Left renal cortex interstitium (tissue), 4 donors: ENCODE measurements at regions not wholly inside any gene's neighbourhood (a gene's known extent, or its start where the extent isn't known, plus 50 kb on each side); places are given as distances from the start of the nearest gene placed in this dataset.
"Not testable (repeated sequence)": the region's sequence is repeated elsewhere in the genome, so short reads cannot be mapped to it uniquely, and the experiment has no call there.

Experiments used
- DNase-seq, 4 donors: peaks; one replicate each; pipeline ENCODE4 v3.0.0-alpha.2; 2013; ENCODE audit warnings: low read depth in 4 of 4, low spot score in 2 of 4, missing footprints in 1 of 4

DNA sequence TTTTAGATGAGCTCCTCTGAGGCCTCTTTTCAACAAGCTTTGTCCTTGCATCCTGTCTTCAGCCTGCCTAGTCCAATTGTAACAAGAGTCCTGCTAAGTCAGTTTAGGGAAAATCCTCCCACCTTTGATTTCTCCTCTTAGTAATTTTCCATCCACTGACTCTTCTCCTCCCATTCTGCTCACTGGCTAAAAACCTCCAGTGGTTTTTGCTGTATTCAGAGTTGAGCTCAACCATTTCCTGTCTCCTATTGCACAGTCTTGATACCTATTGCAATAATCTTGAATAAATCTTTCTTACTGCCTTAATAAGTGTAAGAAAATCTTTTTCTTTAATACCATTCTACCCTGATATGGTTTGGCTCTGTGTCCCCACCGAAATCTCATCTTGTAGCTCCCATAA, 117.8 kb upstream of the ENPP6 start:
- DNase-seq: no peak

DNA sequence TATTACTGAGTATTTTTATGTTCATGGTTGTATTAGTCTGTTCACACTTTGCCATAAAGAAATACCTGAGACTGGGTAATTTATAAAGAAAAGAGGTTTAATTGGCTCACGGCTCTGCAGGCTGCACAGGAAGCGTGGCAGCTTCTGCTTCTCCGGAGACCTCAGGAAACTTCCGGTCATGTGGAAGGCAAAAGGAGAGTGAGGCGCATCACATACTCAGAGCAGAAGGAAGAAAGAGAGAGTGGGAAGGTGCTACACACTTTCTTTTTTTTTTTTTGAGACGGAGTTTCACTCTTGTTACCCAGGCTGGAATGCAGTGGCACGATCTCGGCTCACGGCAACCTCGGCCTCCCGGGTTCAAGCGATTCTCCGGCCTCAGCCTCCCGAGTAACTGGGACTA, 115.8 kb upstream of the ENPP6 start:
- not testable (repeated sequence) for DNase-seq

DNA sequence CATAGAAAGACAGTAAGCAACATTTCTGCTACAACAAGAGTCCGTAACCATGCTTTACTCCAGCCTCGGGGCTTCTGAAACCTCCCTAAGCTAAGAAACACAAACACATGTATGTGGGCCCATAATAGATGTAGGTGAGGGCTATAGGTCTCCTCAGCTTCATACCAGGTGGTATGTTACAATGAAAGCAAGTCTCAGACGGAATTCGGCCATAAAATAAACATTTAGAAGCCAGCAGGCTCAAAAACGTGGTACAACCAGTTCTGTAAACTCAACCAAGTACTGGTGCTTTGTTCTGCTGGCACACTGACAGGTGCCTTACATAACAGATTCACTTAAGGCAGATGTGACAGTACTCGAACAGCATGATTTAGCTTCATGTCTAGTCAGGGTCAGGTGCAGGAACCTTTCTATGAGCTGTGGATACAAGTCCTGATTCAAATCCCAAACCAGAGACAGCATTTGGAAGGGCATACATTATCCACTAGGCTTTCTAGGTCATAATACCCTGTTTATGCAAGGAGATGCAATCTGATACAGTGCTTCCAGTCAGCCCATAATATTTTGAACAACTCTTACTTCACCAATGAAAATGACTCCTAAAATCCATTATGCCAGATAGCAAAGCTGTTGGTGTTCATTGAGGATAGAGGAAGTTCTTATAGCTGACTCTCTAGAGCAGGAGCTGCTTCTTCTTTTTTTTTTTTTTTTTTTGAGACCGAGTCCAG, 113.8 kb upstream of the ENPP6 start:
- no peak for DNase-seq

DNA sequence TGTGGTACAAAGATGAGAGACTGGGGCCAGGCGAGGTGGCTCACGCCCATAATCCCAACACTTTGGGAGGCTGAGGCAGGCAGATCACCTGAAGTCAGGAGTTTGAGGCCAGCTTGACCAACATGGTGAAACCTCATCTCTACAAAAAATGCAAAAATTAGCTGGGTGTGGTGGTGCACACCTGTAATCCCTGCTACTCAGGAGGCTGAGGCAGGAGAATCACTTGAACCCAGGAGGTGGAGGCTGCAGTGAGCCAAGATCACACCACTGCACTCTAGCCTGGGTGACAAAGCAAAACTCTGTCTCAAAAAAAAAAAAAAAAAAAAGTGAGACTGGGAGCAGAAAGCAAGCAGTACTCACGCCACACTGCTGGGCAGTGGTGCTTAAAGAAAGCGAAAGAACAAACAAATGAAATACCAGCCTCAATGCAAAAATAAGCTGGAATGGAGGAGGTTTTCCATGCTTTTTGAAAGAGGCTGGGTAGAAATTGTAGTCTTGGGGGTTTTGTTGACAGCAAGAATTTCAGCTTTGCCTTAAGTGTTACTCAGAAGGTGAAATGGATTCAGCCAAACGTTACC, 112.9 kb upstream of the ENPP6 start:
- not testable (repeated sequence) for DNase-seq

DNA sequence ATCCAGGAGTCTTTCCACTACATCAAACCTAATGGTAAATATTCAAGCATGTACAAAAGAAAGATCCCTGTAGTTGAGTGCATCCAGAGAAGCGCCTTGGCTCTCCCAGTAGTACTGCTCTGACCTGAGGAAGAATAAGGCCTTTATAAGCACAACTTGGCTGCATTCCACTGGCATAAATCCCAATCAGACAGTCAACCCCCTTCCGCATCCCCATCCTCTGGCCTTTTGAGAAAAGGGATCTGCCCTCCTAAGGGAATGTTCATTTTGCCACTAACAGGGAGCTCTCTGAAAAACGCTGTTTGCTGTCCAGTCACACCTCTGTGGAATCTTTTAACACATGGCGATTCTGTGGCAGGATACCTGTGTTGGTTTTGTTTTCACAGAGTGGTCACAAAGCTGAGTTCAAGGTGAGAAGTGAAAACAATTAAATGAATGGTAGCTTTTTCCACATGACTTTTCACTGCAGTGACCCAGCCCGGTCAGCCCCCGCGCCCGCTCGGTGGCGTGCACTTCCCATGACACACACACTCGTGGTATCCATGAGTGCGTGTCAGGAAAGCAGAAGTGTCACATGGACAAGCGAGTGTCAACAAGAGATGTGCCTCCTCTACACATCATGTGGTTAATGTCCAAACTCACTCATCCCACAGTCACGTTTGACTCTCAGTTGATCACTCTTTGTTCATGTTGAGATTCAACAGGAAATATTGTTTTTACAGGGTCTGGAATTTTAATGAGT, 112.2 kb upstream of the ENPP6 start:
- no peak for DNase-seq

DNA sequence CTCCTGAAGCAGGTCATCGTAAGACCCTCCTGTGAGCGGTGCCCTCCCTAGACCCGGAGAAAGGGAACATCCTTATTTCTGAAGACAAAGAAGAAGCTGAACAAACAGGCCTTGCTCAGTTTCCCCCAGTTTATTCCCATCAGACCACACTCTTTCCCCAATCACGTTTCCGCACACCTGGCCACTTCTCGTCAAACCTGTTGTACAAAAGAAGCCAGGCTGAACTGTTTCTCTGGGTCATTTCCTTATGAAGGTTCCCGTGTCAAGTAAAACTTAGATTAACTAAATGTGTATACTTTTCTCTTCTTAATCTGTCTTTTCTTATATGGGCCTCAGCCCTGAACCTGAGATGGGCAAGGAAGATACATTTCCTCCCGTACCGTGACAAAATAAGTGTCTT, 111.6 kb upstream of the ENPP6 start:
- no peak for DNase-seq

DNA sequence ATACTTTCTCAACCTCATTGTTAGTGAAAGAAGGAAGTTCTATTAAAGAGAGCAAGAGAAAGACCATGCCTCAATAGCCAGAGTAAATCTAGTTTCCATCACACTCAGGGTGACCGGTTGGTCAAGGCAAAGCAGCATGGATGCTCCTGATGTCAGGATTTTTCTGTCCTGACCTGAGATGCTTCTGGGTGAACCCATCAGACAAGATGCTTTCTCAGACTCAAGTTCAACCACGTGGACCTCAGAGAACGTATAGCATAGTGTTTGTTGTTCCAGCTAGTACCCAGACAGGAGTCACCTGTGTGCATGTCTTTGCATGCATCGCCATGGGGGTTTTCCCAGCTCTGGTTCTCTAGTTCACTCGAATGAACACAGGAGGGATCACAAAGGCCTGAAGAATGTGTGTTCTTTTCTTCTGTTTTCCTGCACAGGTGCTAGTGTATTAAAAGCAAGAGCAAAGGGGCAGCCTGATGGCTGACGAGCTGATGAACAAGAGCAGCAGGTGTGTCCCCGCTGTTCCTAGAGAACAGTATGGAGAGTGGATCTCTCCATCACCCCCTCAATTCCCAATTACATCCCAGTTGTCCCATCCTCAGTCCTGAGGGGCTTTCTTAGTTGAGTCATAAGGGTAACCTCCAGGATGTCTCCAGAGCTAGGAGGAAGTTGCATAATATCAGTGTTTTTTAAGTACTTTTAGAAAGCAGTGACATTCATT, 110.5 kb upstream of the ENPP6 start:
- no peak for DNase-seq

DNA sequence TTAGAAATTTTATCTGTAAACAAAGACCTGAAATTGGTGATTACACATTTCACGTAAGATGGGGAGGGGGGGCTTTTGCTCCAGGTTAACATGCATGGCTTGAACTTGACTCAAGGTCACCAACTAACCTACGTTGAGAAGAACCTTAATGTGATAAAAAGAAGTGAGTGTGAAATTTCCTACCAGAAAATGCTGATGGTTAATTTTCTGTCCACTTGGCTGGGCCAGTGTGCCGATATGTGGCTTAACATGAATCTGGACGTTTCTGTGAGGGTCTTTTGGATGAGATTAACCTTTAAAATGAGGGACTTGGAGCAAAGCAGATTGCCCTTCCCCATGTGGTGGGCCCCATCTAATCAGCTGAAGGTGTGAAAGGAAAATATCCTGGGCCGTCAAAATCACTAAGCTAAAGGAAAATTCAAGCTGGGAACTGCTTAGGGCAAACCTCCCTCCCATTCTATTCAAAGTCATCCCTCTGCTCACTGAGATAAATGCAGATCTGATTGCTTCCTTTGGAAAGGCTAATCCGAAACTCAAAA, 107.3 kb upstream of the ENPP6 start:
- DNase-seq: no peak

DNA sequence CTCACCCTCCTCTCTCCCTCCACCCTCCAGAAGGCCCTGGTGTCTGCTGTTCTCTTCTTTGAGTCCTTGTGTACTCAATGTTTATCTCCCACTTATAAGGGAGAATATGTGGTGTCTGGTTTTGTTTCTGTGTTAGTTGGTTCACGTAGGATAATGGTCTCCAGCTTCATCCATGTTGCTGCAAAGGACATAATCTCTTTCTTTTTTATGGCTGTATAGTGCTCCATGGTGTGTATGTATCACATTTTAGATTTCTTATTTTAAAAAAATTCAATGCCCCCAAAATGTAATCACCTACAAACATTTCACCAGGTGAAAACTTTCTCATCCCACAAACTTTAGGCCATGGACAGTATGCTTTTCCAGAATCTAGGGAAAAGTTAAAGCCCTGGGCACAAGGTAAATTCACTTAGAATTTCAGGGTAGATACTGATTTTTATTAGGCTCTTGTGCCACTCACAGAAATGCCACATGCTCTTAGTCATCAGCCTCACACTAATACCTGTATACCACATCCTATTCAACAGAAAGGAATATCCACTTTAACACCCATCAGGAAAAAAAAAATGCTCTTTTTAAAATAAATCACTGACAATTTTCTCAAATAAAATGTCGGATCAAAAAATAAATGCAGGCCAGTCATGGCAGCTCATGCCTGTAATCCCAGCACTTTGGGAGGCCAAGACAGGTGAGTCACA, 104.8 kb upstream of the ENPP6 start:
- no peak for DNase-seq

DNA sequence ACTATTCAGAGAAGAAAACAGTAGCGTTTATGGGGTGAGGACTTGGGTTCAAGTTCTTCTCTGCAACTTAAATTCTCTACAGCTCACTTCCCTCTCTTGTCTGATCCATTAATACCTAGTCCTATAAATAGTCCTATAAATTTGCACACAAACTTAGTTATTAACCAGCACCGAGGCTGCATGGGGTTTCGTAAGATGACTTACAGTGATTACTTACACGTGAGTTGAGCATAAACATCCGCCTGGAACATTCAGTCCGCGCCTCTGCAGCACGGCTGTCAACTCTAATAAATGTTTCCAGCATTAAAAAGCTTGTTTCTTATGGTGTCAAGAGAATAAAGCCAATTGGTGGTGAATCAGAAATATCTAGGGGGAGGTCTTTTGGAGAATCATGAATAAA, 103.0 kb upstream of the ENPP6 start:
- DNase-seq: no peak

DNA sequence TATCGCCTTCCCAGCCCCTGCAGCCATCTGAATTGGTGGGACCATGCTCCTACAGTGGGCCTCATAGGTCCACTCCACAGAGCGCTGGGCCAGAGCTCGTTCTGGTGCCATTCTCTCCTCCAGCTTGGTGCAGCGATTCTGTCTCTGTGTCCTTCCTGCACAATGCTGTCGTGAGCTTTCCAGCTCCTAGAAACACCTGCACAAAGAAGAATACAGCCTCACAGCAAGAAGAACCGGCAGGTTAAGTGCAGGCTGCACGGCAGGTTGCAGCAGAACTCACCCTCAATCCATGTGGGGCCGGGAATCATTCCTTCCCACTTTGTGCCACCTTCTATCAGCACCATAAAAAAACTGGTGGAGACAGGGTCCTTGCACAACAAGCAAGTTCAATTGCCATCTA, 101.2 kb upstream of the ENPP6 start:
- DNase-seq: no peak

DNA sequence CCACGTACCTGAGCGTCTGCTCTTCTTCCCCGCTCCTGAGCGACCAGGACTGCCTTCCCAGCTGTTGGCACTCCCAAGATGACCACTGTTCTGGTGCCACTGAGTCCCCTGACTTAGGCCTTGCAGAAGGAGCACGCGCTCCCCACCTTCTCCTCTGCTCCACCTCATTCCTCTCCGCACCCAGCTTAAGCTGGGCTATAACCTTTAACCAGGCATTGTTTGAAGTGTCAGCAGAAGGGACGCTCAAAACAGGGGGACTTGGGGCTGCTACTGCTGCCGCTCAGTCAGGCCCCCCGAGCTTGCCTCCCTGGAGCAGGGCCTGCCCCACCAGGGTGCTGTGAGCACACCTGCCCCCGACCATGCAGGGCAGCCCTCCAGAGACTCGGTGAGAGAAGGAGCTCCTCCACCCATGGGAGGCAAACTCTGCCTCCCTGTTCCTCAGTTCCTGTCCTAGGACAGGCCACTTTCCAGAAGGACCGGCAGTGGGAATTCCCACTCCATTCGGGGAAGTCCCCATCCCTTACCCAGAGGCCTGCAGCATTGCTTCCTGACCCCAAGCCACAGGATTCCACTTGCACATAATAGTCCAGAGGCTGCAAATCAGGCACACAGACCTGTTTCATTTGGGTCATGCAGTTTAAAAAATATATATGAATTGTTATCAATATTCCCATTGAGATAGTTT, 99.7 kb upstream of the ENPP6 start:
- DNase-seq: no peak

DNA sequence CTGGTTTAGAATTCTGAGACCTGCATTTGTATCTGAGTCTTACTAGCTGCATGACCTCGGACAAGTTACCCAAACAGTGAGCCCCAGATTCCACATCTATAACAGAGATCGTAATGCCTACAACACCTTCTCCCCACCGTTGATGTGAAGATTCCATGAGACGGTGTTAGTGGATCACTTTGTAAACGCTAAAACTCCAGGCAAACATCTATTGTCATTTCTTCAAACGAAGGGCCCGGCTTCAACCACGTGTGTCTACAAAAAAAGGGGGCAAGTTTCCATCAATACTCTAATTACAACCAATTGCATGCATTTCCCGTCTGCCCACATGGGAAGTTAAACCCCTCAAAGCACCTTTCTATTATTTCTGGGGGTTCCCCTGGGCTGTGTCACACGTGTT, 99.1 kb upstream of the ENPP6 start:
- DNase-seq: no peak

DNA sequence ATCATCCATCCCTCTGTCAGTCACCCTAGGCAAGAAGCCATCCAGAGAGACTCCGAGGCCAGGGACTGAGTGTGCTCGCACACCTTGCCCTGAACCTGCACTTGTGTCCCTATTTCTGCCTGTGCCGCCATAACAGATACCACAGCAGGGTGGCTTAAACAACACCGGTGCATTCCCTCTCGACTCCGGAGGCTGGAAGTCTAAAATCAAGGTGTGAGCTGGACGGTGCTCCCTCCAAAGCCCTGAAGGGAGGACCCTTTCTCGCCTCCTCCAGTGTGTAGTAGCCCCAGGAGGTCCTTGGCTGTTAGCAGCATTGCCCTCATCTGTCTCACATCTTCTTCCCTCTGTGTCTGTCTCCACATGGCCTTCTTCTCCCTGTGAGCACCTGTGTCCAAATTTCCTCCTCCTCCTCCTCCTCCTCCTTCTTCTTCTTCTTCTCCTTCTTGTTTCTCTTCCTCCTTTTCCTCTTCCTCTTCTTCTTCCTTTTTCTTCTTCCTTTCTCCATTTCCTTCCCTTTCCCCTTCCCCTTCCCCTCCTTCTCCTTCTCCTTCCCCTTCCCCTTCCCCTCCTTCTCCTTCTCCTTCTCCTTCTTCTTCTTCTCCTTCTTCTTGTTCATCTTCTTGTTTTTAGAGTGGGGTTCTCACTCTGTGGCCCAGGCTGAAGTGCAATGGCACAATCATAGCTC, 98.1 kb upstream of the ENPP6 start:
- DNase-seq: no peak

DNA sequence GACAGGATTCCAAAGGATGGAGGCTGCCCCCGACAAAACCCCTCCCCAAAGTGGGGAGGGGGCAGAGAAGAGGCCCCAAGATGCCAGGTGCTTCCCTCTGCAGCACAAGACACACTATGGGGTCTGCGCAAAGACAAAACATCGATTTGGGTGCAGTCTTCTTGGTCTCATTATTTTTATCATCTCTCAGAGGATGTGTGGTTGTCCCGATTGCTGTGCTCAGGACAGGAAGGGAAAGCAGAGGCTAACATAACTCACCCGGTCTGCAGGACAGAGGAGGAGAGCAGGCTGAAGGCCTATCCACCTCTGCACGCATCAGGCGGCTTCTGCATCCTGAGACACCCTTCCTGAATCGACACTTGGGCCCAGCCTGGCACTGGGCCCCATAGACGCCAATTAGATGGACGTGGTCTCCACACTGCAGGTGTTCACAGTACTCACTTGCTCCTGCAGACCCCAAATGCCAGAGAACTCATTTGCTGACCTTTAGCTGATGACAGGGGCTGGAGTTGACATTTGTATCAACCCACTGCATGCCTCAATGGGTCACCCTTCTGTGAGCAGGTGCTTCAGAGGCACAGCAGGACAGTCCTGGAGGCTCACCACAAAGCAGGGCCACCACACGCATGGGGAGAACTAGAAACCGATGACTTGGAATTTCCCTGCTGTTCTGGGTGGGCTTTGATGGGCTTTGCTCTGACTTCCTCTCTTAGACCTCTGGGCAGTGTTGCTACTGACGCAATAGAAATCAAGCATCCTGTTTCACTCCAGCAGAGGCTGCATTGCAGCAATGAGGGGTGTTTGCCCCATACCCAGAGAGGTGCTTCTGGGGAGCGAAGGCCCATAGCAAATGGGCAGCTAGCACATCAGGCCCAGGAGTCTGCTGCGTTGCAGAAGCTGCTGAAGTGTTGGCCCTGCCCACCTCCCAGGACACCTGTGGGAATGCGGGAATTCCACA, 96.3 kb upstream of the ENPP6 start:
- no peak for DNase-seq

DNA sequence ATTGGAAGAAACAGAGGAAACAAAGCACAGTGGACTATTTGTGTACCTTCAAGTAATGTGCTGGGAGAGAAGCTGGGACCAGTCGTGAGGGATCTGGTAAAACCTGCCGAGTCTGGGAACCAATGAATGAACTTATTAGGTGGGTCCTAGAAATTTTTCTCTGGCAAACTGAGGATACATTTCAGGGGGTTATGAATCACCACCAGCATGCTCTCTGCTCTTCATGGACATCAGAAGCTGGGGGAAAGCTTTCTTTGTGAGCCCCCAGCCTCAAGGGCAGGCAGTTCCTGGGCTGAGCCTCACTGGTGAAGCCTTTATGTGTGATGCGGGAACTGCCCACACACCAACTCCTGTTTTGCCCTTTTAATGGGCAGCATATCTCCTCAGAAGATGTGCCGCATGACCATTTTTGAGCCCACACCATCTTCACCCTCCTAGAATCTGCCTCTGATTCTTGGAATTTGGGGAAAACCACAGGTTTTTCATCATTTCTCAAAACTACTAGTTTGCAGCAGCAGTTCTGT, 95.4 kb upstream of the ENPP6 start:
- no peak for DNase-seq

DNA sequence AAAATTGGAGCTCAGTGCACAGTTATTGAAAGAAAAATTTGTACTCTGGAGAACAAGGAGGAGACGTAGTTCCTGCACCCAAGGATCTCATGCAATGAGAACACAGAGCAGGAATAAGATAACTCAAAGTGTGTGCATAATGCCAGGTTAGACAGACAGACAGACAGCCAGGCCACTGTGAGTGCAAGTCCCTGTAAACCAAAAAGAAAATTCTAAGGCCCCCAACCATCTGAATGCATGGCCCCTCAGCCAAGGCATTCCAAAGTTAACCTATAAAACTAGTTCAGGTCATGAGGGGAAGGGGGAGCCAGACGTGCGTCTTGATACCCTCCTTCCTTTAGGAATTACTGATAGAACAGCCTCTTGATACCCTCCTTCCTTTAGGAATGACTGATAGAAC, 94.5 kb upstream of the ENPP6 start:
- no peak for DNase-seq
